OCI-LY3 (cell line): ENCODE measurements at regions not wholly inside any gene's neighbourhood (a gene's known extent, or its start where the extent isn't known, plus 50 kb on each side); places are given as distances from the start of the nearest gene placed in this dataset.

ENCODE experiments used
- H2AFZ ChIP-seq: fragments of 200-600, 300-600 bp; shearing (Covaris generic); 2 replicates; pipeline ENCODE4 v1.6.0; 2014; ENCODE audit warnings: antibody characterized with exemption, low read depth, low read length
- H3K27ac ChIP-seq: fragments of 200-600, 300-600 bp; sonication (generic); 2 replicates; pipeline ENCODE4 v1.5.1; 2014; ENCODE audit warnings: mild to moderate bottlenecking, low read length, moderate library complexity, mixed read lengths
- H3K27me3 ChIP-seq: fragments of 200-600, 300-600 bp; sonication (generic); 2 replicates; pipeline ENCODE4 v1.6.1; 2014; ENCODE audit warnings: low read depth, low read length, mixed read lengths
- H3K36me3 ChIP-seq: fragments of 200-600, 300-600 bp; sonication (generic); replicated peaks from 2 replicates; pipeline ENCODE3; 2014; ENCODE audit warnings: low read depth, low read length, mixed read lengths
- H3K4me1 ChIP-seq: fragments of 300-600, 200-600 bp; sonication (generic); 2 replicates; pipeline ENCODE4 v1.6.1; 2014; ENCODE audit warnings: low read length, mixed read lengths
- H3K4me2 ChIP-seq: fragments of 200-600, 300-600 bp; sonication (generic); 2 replicates; pipeline ENCODE4 v1.6.1; 2014; ENCODE audit warnings: low read length, mixed read lengths
- H3K4me3 ChIP-seq: fragments of 300-600, 200-600 bp; sonication (generic); 2 replicates; pipeline ENCODE4 v1.5.1; 2014; ENCODE audit warnings: antibody characterized with exemption, mild to moderate bottlenecking, low read length, moderate library complexity
- H3K79me2 ChIP-seq: fragments of 300-600, 200-600 bp; shearing (Covaris generic); 2 replicates; pipeline ENCODE4 v1.6.1; 2014; ENCODE audit warnings: mild to moderate bottlenecking, low read length, mixed read lengths
- H3K9ac ChIP-seq: fragments of 300-600, 200-600 bp; shearing (Covaris generic); 2 replicates; pipeline ENCODE4 v1.6.0; 2014; ENCODE audit warnings: mild to moderate bottlenecking, low read length, moderate library complexity
- H3K9me3 ChIP-seq: fragments of 200-600, 300-600 bp; shearing (Covaris generic); 2 replicates; pipeline ENCODE4 v1.6.1; 2014; ENCODE audit warnings: low read length, mixed read lengths; ENCODE audit not compliant: insufficient read depth
- H4K20me1 ChIP-seq: fragments of 200-600, 300-600 bp; sonication (generic); 2 replicates; pipeline ENCODE4 v1.6.1; 2016; ENCODE audit warnings: low read length, mixed read lengths; ENCODE audit not compliant: insufficient read depth
- EZH2phosphoT487 ChIP-seq: fragments of 200-600 bp; shearing (Covaris generic); IDR thresholded peaks from 2 replicates; pipeline ENCODE4 v1.6.1; 2018; ENCODE audit warnings: antibody characterized with exemption, mixed run types, low read depth
- TF ChIP-seq, protein P1 (sequence below): fragments of 200-600, 300-600 bp; sonication (generic); IDR thresholded peaks from 2 replicates; pipeline ENCODE4 v1.5.1; 2014; ENCODE audit warnings: antibody characterized with exemption, low read length, low read depth

DNA sequence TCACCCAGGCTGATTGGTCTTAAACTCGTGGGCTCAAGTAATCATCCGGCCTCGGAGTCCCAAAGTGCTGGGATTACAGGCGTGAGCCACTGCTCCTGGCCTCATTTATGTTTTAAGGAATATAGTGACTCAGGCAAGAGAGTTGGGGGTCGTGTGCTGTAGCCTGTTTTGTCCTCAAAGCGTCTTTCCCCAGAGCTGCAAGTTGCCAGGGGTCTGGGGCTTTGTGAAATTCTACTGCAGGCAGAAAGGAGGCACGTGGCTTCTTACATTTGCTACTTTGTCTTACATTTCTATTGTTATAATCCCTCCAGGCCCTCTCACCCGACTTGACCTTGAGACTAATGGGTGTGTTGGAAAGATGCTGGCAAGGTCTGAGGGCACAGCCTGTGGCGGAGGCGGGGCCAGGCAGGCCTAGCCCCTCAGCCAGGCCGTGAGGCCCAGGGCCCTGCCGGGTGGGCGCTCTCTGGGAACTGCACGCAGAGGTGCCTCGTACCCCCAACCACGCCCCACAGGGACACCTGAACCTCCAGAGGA is 85.8 kb upstream of the NDUFV2 start:
- Histone ChIP-seq H3K36me3 (no peaks in the 10 kb centered on the region), H3K4me1 (peaks cover 20% of the 10 kb centered on the region), H2AFZ (peak overlapping the region; percentile 95), H3K9ac (peak overlapping the region; percentile 74), H3K27ac (peak overlapping the region; percentile 83), H3K9me3 (no peaks in the 10 kb centered on the region), H3K27me3 (no peaks in the 10 kb centered on the region), H3K4me2 (peak overlapping the region; percentile 90), H3K79me2 (no peaks in the 10 kb centered on the region), H4K20me1 (no peaks in the 10 kb centered on the region), H3K4me3 (peak overlapping the region; percentile 66)
- no peak for TF ChIP-seq EZH2phosphoT487
- TF ChIP-seq, protein P1, sequence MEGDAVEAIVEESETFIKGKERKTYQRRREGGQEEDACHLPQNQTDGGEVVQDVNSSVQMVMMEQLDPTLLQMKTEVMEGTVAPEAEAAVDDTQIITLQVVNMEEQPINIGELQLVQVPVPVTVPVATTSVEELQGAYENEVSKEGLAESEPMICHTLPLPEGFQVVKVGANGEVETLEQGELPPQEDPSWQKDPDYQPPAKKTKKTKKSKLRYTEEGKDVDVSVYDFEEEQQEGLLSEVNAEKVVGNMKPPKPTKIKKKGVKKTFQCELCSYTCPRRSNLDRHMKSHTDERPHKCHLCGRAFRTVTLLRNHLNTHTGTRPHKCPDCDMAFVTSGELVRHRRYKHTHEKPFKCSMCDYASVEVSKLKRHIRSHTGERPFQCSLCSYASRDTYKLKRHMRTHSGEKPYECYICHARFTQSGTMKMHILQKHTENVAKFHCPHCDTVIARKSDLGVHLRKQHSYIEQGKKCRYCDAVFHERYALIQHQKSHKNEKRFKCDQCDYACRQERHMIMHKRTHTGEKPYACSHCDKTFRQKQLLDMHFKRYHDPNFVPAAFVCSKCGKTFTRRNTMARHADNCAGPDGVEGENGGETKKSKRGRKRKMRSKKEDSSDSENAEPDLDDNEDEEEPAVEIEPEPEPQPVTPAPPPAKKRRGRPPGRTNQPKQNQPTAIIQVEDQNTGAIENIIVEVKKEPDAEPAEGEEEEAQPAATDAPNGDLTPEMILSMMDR, result no peak

DNA sequence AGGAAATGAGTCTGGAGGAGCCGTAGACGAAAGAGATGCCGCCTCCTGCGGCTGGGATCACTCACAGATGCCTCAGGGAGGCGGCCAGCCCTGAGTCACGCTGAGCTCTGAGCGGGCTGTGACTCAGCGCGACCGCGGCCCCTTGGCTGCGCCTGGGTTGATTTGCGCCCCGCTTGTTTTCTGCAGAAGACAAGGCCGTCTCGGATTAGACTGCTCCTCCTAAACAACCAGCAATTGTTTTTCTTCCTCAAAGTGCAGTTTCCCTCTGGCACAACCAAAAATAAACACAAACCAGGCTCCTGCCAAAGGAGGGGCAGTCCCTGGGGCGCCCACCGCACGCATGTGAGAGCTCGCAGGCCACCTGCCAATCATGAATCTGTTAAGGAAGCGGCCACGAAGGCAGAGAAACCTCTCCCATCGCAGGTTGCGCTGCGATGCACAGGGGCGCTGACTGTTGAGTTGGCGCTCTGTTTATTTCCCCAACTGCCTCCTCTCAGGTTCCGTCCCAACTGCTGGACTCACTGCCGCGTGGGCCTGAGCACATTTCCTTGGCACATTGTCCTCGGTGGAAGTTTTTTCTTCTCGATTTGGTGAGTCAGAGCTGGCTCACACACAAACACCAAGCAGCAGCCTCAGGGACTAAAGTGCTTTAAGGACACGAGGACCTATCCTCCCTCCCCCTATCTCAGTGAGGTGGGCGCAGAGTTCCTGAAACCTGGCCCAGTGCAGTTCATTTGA is 85.2 kb upstream of the NDUFV2 start:
- Histone ChIP-seq H3K4me3 (peak overlapping the region; percentile 66), H3K36me3 (no peaks in the 10 kb centered on the region), H3K9me3 (no peaks in the 10 kb centered on the region), H3K27me3 (no peaks in the 10 kb centered on the region), H3K4me2 (peak overlapping the region; percentile 90), H3K9ac (peak overlapping the region; percentile 74), H4K20me1 (no peaks in the 10 kb centered on the region), H3K4me1 (peaks cover 20% of the 10 kb centered on the region), H3K79me2 (no peaks in the 10 kb centered on the region), H2AFZ (peak overlapping the region; percentile 95), H3K27ac (peak overlapping the region; percentile 83)
- no peak for TF ChIP-seq EZH2phosphoT487
- TF ChIP-seq, protein P1, result no peak

DNA sequence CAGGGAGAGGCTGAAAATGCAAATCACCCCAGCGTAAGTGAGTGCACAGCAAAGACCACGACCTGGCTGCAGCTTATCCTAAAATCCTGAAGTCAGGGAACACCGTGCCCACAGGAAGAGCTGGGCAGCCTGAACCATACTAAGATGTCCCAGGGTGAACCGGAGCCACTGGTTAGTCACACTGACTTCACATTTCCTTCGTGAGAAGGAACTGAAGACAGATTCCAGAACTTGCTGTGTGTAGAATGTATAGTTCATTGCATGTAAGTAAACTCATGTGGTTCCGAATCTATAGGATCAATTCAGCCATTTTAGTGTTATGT is 84.6 kb upstream of the NDUFV2 start:
- Histone ChIP-seq H3K9me3 (no peaks in the 10 kb centered on the region), H3K4me1 (peaks cover 20% of the 10 kb centered on the region), H3K36me3 (no peaks in the 10 kb centered on the region), H3K9ac (peak overlapping the region; percentile 74), H2AFZ (peak overlapping the region; percentile 95), H3K27ac (peak overlapping the region; percentile 83), H4K20me1 (no peaks in the 10 kb centered on the region), H3K4me3 (peak overlapping the region; percentile 66), H3K79me2 (no peaks in the 10 kb centered on the region), H3K4me2 (peak overlapping the region; percentile 90), H3K27me3 (no peaks in the 10 kb centered on the region)
- TF ChIP-seq, protein P1, result no peak
- TF ChIP-seq EZH2phosphoT487, result no peak

DNA sequence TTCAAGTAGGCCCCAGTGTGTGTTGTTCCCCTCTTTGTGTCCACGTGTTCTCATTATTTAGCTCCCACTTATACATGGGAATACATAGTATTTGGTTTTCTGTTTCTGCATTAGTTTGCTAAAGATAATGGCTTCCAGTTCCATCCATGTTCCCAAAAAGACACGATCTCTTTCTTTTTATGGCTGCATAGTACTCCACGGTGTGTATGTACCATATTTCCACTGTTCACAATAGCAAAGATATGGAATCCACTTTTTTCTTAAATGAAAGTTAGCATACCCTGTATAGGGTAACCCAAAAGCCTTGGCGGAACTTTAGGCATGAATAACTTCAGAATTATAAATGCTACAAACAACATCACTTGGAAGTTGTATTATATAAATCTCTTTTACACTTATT is 83.4 kb upstream of the NDUFV2 start:
- Histone ChIP-seq H3K27me3 (no peaks in the 10 kb centered on the region), H4K20me1 (no peaks in the 10 kb centered on the region), H3K79me2 (no peaks in the 10 kb centered on the region), H3K4me1 (peaks cover 20% of the 10 kb centered on the region), H3K9me3 (no peaks in the 10 kb centered on the region), H3K4me2 (no peak overlapping the region), H3K4me3 (no peak overlapping the region), H3K36me3 (no peaks in the 10 kb centered on the region), H3K9ac (no peak overlapping the region), H2AFZ (no peak overlapping the region), H3K27ac (no peak overlapping the region)
- TF ChIP-seq, protein P1, result no peak
- TF ChIP-seq EZH2phosphoT487, result no peak
